ENCODE measurements at regions not wholly inside any gene's neighbourhood (a gene's known extent, or its start where the extent isn't known, plus 50 kb on each side); places are given as distances from the start of the nearest gene placed in this dataset.
A peak's percentile ranks its signal among the peaks of the same experiment; 100 is the strongest.

DNA sequence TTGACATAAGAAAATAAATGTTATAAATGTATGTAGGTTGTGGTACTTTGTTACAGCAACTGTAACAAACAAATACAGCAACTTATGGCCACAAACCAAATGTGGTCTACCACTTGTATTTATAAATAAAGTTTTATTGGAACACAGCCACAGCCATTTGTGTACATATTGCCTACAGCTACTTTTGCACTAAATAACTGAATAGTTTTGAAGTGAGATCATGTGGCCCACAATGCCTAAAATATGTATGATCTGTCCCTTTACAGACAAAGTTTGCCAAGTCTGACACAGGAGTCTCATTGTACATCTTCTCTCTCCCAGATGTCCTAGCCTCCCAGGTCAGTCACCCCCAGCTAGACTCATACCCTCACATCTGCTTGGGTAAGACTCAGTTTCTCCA, 283.6 kb upstream of the PRDM9 start:
- no peak for DNase-seq
- Histone ChIP-seq H3K9me3 (no peaks in the 10 kb centered on the region), H3K27me3 (no peaks in the 10 kb centered on the region), H3K4me1 (no peaks in the 10 kb centered on the region), H3K36me3 (no peaks in the 10 kb centered on the region), H3K4me3 (replicated peaks in 1 of 3) (no peak overlapping the region), H3K27ac (no peak overlapping the region)
- intact Hi-C loops (cut with DNase I) = no loop called here
- TF ChIP-seq POLR2A (IDR thresholded peaks at IDR 0.05) = no peak
- TF ChIP-seq, protein P1, sequence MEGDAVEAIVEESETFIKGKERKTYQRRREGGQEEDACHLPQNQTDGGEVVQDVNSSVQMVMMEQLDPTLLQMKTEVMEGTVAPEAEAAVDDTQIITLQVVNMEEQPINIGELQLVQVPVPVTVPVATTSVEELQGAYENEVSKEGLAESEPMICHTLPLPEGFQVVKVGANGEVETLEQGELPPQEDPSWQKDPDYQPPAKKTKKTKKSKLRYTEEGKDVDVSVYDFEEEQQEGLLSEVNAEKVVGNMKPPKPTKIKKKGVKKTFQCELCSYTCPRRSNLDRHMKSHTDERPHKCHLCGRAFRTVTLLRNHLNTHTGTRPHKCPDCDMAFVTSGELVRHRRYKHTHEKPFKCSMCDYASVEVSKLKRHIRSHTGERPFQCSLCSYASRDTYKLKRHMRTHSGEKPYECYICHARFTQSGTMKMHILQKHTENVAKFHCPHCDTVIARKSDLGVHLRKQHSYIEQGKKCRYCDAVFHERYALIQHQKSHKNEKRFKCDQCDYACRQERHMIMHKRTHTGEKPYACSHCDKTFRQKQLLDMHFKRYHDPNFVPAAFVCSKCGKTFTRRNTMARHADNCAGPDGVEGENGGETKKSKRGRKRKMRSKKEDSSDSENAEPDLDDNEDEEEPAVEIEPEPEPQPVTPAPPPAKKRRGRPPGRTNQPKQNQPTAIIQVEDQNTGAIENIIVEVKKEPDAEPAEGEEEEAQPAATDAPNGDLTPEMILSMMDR (IDR thresholded peaks at IDR 0.05) = no peak

DNA sequence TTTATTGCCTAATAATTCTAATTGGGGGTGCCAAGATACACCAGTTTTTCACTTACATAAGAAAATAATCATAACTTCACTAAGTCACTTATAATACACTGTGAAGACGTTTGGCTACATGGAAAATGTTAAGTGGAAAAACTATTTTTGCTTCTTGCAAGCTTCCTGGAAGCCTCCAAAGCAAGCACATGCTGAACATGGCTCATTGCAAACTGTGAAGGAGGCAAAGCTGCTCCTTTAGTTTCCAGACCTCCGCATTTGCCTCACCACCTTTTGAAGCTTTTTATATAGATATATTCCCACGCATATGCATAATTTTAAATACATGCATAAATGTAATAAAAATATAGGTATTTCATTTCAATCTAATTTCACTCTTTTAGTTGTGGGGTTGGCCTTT, 285.6 kb upstream of the PRDM9 start:
- TF ChIP-seq, protein P1 (IDR thresholded peaks at IDR 0.05) = no peak
- TF ChIP-seq POLR2A (IDR thresholded peaks at IDR 0.05) = no peak
- Histone ChIP-seq H3K4me3 (replicated peaks in 1 of 3) (no peak overlapping the region), H3K4me1 (no peaks in the 10 kb centered on the region), H3K36me3 (no peaks in the 10 kb centered on the region), H3K27me3 (no peaks in the 10 kb centered on the region), H3K27ac (no peak overlapping the region), H3K9me3 (no peaks in the 10 kb centered on the region)
- intact Hi-C loops (cut with DNase I) = no loop called here
- no peak for DNase-seq
- WGBS, 2 donors = 81 to 84% methylated on average over 3 of the region's 3 CpGs

DNA sequence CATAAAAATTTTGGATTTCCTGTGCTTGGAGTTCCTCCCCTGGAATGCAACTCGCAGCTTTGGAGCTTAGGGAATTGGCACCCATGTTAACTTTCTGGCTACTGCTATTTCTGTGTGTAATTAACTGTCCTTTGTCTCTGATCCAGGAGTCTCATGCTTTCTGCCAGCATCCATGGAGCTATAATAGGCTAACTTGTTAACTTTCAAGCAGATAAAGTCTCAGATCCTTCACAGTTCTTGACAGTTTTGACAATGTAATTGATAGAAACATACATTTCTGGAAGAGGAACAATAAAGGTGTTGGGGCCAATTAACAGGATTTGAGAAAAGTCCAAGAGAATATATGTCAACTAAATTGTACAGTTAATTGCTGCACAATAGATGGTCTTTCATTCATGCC, 290.2 kb upstream of the PRDM9 start:
- TF ChIP-seq, protein P1 (IDR thresholded peaks at IDR 0.05) = no peak
- no peak for TF ChIP-seq POLR2A (IDR thresholded peaks at IDR 0.05)
- no peak for DNase-seq
- Histone ChIP-seq H3K27me3 (no peaks in the 10 kb centered on the region), H3K9me3 (no peaks in the 10 kb centered on the region), H3K27ac (no peak overlapping the region), H3K4me1 (no peaks in the 10 kb centered on the region), H3K4me3 (replicated peaks in 1 of 3) (no peak overlapping the region), H3K36me3 (no peaks in the 10 kb centered on the region)
- 54 to 76% methylated on average over 1 of the region's 1 CpG for whole genome bisulfite sequencing, 2 donors
- intact Hi-C loops (cut with DNase I) = no loop called here

DNA sequence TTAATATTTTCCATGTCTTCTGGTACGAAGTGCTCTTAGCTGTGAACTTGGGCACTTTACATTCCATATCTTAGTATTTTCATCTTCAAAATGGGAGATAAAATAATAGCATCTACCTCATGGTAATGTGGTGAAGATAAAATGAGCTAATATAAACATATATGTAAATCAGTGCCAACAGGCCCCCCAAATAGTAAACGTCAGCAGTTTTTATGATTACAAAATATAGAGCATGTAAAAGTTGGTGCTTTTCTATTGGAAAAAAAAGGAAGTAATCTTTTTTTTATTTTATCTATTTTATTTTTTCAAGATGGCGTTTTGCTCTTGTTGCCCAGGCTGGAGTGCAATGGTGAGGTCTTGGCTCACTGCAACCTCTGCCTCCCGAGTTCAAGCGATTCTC, 291.1 kb upstream of the PRDM9 start:
- 90 to 91% methylated on average over 5 of the region's 5 CpGs for WGBS, 2 donors
- no peaks in the 10 kb centered on the region for H3K36me3 ChIP-seq
- DNase-seq = no peak
- no peak overlapping the region for H3K4me3 ChIP-seq (replicated peaks in 1 of 3)
- no peak for TF ChIP-seq POLR2A (IDR thresholded peaks at IDR 0.05)
- TF ChIP-seq, protein P1 (IDR thresholded peaks at IDR 0.05) = no peak
- H3K9me3 ChIP-seq = no peaks in the 10 kb centered on the region
- H3K4me1 ChIP-seq = no peaks in the 10 kb centered on the region
- H3K27ac ChIP-seq = no peak overlapping the region
- no peaks in the 10 kb centered on the region for H3K27me3 ChIP-seq
- intact Hi-C loops (cut with DNase I) = no loop called here

DNA sequence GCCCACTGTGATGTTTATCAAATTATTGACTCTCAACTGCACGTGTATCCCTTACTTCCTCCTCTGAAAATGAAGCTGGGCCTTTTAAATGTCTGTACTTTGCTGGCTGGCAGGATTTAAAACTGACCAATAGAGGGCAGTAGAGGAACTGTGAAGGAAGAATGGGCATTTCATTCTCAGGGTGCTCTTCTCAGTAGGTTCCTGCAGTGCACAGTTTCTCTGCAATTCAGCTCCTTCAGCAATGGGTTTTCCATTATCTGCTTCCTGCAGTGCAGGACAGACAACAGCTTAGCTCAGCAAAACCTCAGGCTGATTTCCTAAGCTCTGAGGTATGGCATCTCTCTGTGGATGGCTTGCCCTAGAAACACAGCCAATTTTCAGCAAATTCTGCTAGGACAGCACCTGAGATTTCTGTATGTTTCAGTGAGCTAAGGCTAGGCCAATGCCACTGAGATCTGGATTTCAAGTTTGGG, 298.4 kb upstream of the PRDM9 start:
- intact Hi-C loops (cut with DNase I) = no loop called here
- H3K27ac ChIP-seq = no peak overlapping the region
- TF ChIP-seq, protein P1 (IDR thresholded peaks at IDR 0.05) = peak in 1 of 6 experiments; percentile 38
- TF ChIP-seq POLR2A (IDR thresholded peaks at IDR 0.05) = no peak
- no peaks in the 10 kb centered on the region for H3K4me1 ChIP-seq
- H3K9me3 ChIP-seq = no peaks in the 10 kb centered on the region
- DNase-seq = no peak
- 0% methylated on average over 1 of the region's 1 CpG for WGBS, 2 donors
- no peak overlapping the region for H3K4me3 ChIP-seq (replicated peaks in 1 of 3)
- no peaks in the 10 kb centered on the region for H3K36me3 ChIP-seq
- H3K27me3 ChIP-seq = no peaks in the 10 kb centered on the region

All from thyroid gland (tissue), 4 donors.